A172 (cell line): ENCODE measurements at regions not wholly inside any gene's neighbourhood (a gene's known extent, or its start where the extent isn't known, plus 50 kb on each side); places are given as distances from the start of the nearest gene placed in this dataset.
"Not testable (repeated sequence)": the region's sequence is repeated elsewhere in the genome, so short reads cannot be mapped to it uniquely, and the experiment has no call there.

Experiments
- DNase-seq: peaks from one replicate; pipeline ENCODE4 v3.0.0-alpha.2; 2015; ENCODE audit warnings: low spot score

GRCh38 chr13:103694033-103694432 is 627.8 kb upstream of the SLC10A2 start:
- no peak for DNase-seq

GRCh38 chr13:103692442-103692841 is 626.2 kb upstream of the SLC10A2 start:
- DNase-seq: no peak

- no peak for DNase-seq
Observed at GRCh38 chr13:103676329-103676728, 610.1 kb upstream of the SLC10A2 start.

- DNase-seq: no peak
Observed at GRCh38 chr13:103671547-103671946, 605.3 kb upstream of the SLC10A2 start.

- no peak for DNase-seq
Observed at GRCh38 chr13:103663996-103664395, 597.8 kb upstream of the SLC10A2 start.

GRCh38 chr13:103656311-103656710 is 590.1 kb upstream of the SLC10A2 start:
- DNase-seq: no peak

GRCh38 chr13:103640606-103641005 is 574.4 kb upstream of the SLC10A2 start:
- DNase-seq: no peak

- DNase-seq: no peak
Observed at GRCh38 chr13:103639326-103639725, 573.1 kb upstream of the SLC10A2 start.

- no peak for DNase-seq
Observed at GRCh38 chr13:103638706-103639105, 572.5 kb upstream of the SLC10A2 start.

- no peak for DNase-seq
Observed at GRCh38 chr13:103634066-103634465, 567.8 kb upstream of the SLC10A2 start.

- no peak for DNase-seq
Observed at GRCh38 chr13:103625194-103625593, 559.0 kb upstream of the SLC10A2 start.

GRCh38 chr13:103618151-103618550 is 551.9 kb upstream of the SLC10A2 start:
- no peak for DNase-seq

- DNase-seq: no peak
Observed at GRCh38 chr13:103615771-103616170, 549.6 kb upstream of the SLC10A2 start.

GRCh38 chr13:103614761-103615160 is 548.5 kb upstream of the SLC10A2 start:
- DNase-seq: no peak

- DNase-seq: no peak
Observed at GRCh38 chr13:103607995-103608394, 541.8 kb upstream of the SLC10A2 start.

GRCh38 chr13:103605546-103606326 is 539.5 kb upstream of the SLC10A2 start:
- DNase-seq: no peak

- not testable (repeated sequence) for DNase-seq
Observed at GRCh38 chr13:103599870-103600269, 533.7 kb upstream of the SLC10A2 start.

GRCh38 chr13:103598671-103599070 is 532.5 kb upstream of the SLC10A2 start:
- no peak for DNase-seq

GRCh38 chr13:103573446-103573845 is 507.2 kb upstream of the SLC10A2 start:
- DNase-seq: no peak

- DNase-seq: no peak
Observed at GRCh38 chr13:103568314-103568713, 502.1 kb upstream of the SLC10A2 start.

GRCh38 chr13:103557878-103558277 is 491.7 kb upstream of the SLC10A2 start:
- no peak for DNase-seq

GRCh38 chr13:103556681-103557080 is 490.5 kb upstream of the SLC10A2 start:
- no peak for DNase-seq

- no peak for DNase-seq
Observed at GRCh38 chr13:103547914-103548313, 481.7 kb upstream of the SLC10A2 start.

- no peak for DNase-seq
Observed at GRCh38 chr13:103546271-103546670, 480.1 kb upstream of the SLC10A2 start.
